Right atrium auricular region (tissue), 2 donors: ENCODE measurements at regions not wholly inside any gene's neighbourhood (a gene's known extent, or its start where the extent isn't known, plus 50 kb on each side); places are given as distances from the start of the nearest gene placed in this dataset.

Source experiments
- DNase-seq: peaks from one replicate; pipeline ENCODE4 v3.0.0-alpha.2; 2019; ENCODE audit warnings: low spot score
- H3K27ac ChIP-seq, 2 donors: fragments of 200-600 bp; sonication (generic); 1 replicate in 1 of 2; 2 replicates in 1 of 2; pipeline ENCODE4 v1.5.1; 2016 to 2019
- H3K27me3 ChIP-seq, 2 donors: fragments of 200-600 bp; sonication (generic); one replicate each; pipeline versions ENCODE4 v1.5.1 to v1.6.0; 2017 to 2019
- H3K36me3 ChIP-seq: fragments of 200-600 bp; sonication (generic); one replicate; pipeline ENCODE4 v1.5.1; 2016
- H3K4me1 ChIP-seq, 2 donors: fragments of 200-600 bp; sonication (generic); one replicate each; pipeline versions ENCODE4 v1.5.1 to v1.6.0; 2017 to 2019
- H3K4me3 ChIP-seq, 2 donors: fragments of 200-600 bp; sonication (generic); 1 replicate in 1 of 2; 2 replicates in 1 of 2; pipeline ENCODE4 v1.5.1; 2017 to 2019; ENCODE audit warnings: mild to moderate bottlenecking in 1 of 2, moderate library complexity in 1 of 2
- H3K9me3 ChIP-seq, 2 donors: fragments of 200-600 bp; sonication (generic); one replicate each; pipeline ENCODE4 v1.5.1; 2019
- CTCF ChIP-seq, 2 donors: fragments of 200-600 bp; sonication (generic); IDR thresholded peaks; one replicate each; pipeline ENCODE4 v1.5.1; 2019; ENCODE audit warnings: antibody characterized with exemption in 2 of 2

DNA sequence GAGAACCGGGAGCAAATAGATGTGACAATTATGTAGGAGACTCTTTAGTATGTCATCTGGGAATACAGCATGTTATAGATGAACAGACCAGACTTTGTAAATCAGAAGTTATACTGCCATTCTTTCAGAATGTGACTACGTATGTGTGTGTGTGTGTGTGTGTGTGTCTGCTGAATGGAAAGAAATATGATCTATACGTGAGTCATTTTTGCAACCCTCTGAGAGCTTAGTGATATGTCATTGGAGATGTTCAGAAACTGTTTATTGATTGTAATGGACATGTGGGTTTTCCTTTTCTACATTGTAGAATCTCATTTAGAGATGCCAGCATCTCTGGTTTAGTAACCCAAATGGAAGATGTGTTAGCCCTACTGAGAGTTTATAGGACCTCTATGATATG, 731.5 kb downstream of the TLE1 start:
- Histone ChIP-seq H3K4me3 (no peak overlapping the region), H3K36me3 (no peaks in the 10 kb centered on the region), H3K27ac (no peak overlapping the region), H3K4me1 (no peaks in the 10 kb centered on the region), H3K27me3 (no peaks in the 10 kb centered on the region), H3K9me3 (no peaks in the 10 kb centered on the region)
- no peak for TF ChIP-seq CTCF (IDR thresholded peaks at IDR 0.05)
- DNase-seq, result no peak

- no peaks in the 10 kb centered on the region for H3K27me3 ChIP-seq
- no peaks in the 10 kb centered on the region for H3K36me3 ChIP-seq
- no peak for DNase-seq
- no peak for TF ChIP-seq CTCF (IDR thresholded peaks at IDR 0.05)
- no peak overlapping the region for H3K4me3 ChIP-seq
- no peaks in the 10 kb centered on the region for H3K4me1 ChIP-seq
- H3K27ac ChIP-seq, result no peak overlapping the region
- H3K9me3 ChIP-seq, result no peaks in the 10 kb centered on the region
Measured at GRCh38 chr9:80954521-80954920, 734.8 kb downstream of the TLE1 start.

GRCh38 chr9:80952363-80952922, 736.9 kb downstream of the TLE1 start:
- H3K4me1 ChIP-seq, result no peaks in the 10 kb centered on the region
- no peak for DNase-seq
- no peaks in the 10 kb centered on the region for H3K9me3 ChIP-seq
- no peak overlapping the region for H3K27ac ChIP-seq
- no peaks in the 10 kb centered on the region for H3K27me3 ChIP-seq
- H3K36me3 ChIP-seq, result no peaks in the 10 kb centered on the region
- no peak for TF ChIP-seq CTCF (IDR thresholded peaks at IDR 0.05)
- no peak overlapping the region for H3K4me3 ChIP-seq

DNA sequence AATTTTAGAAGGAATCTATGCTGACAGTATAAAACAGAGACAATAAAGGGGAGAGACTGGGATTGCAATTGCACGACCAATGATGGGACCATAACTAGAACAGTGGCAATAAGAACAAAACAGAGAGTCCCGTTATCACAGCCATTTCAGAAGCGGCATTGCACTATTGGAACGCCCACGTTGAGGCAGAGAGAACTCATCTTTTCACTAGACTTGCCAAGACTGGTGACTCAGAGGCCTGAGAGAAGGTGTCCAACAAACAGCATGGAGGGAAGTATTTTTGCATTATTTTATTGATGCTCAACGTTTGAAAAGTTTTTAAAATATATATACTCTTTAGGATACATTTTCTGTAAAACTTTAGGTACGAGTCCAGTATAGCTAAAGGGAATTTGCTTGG, 737.7 kb downstream of the TLE1 start:
- DNase-seq, result no peak
- H3K9me3 ChIP-seq, result no peaks in the 10 kb centered on the region
- no peaks in the 10 kb centered on the region for H3K36me3 ChIP-seq
- TF ChIP-seq CTCF (IDR thresholded peaks at IDR 0.05), result no peak
- no peaks in the 10 kb centered on the region for H3K4me1 ChIP-seq
- no peak overlapping the region for H3K4me3 ChIP-seq
- H3K27me3 ChIP-seq, result no peaks in the 10 kb centered on the region
- no peak overlapping the region for H3K27ac ChIP-seq

DNA sequence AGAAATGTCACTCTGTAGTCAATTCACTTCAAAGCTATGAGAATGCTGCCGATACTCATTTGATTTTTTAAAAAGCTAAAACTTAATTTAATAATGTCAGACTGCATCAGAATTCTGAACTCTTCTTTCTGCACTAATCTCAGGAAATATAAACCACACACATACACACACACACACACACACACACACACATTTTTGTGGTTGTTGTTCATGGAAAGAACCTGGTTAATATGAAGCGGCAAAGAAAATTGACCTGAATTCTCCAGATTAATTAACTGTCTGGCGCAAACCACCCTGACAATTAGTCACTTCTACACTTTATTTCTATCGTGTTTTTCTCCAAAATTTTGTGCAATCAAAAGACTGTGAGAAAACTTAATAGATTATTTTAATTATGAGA, 740.5 kb downstream of the TLE1 start:
- no peaks in the 10 kb centered on the region for H3K9me3 ChIP-seq
- no peaks in the 10 kb centered on the region for H3K27me3 ChIP-seq
- H3K4me3 ChIP-seq, result no peak overlapping the region
- no peak for DNase-seq
- H3K36me3 ChIP-seq, result no peaks in the 10 kb centered on the region
- no peak for TF ChIP-seq CTCF (IDR thresholded peaks at IDR 0.05)
- H3K4me1 ChIP-seq, result no peaks in the 10 kb centered on the region
- H3K27ac ChIP-seq, result no peak overlapping the region

DNA sequence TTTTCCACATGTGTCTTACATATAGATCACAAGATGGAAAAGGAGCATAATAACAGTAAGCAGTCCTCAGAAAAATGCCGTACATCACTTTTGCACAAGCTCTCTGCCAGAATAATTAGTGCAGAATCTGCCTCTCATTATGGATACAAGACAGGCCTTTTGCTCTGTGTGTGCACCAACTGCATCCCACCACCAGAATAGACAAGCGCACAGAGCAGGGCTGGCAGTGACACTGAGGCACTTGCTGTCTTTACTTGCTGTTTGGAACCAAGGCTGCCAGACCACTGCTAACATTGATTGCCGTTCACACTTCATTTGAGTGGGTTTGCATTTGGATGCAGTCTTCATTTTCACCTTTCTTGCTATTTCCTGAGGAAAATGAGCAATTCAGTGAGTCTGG, 741.3 kb downstream of the TLE1 start:
- DNase-seq, result no peak
- no peaks in the 10 kb centered on the region for H3K36me3 ChIP-seq
- H3K27ac ChIP-seq, result no peak overlapping the region
- H3K4me1 ChIP-seq, result no peaks in the 10 kb centered on the region
- no peaks in the 10 kb centered on the region for H3K27me3 ChIP-seq
- H3K9me3 ChIP-seq, result no peaks in the 10 kb centered on the region
- TF ChIP-seq CTCF (IDR thresholded peaks at IDR 0.05), result no peak
- H3K4me3 ChIP-seq, result no peak overlapping the region
